ENCODE measurements at regions not wholly inside any gene's neighbourhood (a gene's known extent, or its start where the extent isn't known, plus 50 kb on each side); places are given as distances from the start of the nearest gene placed in this dataset.

DNA sequence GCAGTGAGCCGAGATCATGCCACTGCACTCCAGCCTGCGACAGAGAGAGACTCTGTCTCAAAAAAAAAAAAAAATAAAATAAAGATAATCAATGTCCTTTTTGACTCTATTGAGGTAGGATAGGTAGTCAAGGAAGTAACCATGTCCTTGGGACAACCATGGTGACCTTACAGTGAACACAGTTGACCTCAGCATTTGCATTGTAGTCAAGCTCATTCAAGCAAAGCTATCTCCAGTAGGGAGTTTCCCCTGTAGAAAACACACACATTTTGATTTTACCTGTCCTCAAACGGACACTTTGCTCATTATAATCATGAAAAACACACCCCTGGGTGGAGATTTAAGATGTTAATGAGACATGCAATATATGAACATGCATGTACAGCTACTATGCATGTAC, 171.7 kb downstream of the KIF20B start:
- H3K27me3 ChIP-seq (ENCODE audit: control insufficient read depth in 3 of 3, insufficient read depth in 3 of 3, low read length in 2 of 3), result no peaks in the 10 kb centered on the region
- H3K4me3 ChIP-seq, result no peak overlapping the region
- H3K4me1 ChIP-seq (ENCODE audit: control insufficient read depth in 5 of 5, insufficient read depth in 5 of 5, low read length in 5 of 5), result peaks cover 0 to 9% (median 0%) of the 10 kb centered on the region in 5 donors
- TF ChIP-seq, protein P1, sequence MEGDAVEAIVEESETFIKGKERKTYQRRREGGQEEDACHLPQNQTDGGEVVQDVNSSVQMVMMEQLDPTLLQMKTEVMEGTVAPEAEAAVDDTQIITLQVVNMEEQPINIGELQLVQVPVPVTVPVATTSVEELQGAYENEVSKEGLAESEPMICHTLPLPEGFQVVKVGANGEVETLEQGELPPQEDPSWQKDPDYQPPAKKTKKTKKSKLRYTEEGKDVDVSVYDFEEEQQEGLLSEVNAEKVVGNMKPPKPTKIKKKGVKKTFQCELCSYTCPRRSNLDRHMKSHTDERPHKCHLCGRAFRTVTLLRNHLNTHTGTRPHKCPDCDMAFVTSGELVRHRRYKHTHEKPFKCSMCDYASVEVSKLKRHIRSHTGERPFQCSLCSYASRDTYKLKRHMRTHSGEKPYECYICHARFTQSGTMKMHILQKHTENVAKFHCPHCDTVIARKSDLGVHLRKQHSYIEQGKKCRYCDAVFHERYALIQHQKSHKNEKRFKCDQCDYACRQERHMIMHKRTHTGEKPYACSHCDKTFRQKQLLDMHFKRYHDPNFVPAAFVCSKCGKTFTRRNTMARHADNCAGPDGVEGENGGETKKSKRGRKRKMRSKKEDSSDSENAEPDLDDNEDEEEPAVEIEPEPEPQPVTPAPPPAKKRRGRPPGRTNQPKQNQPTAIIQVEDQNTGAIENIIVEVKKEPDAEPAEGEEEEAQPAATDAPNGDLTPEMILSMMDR (IDR thresholded peaks at IDR 0.05; ENCODE audit: control extremely low read depth, extremely low read depth), result no peak
- ATAC-seq (ENCODE audit: insufficient read depth, low FRiP score) (no peak), DNase-seq (no peak)
- no peaks in the 10 kb centered on the region for H3K9me3 ChIP-seq (ENCODE audit: control insufficient read depth in 4 of 4, insufficient read depth in 3 of 4, low read length in 3 of 4)
- H3K27ac ChIP-seq (ENCODE audit: low read depth in 1 of 2, low read length in 1 of 2), result no peak overlapping the region
- H3K36me3 ChIP-seq (ENCODE audit: control insufficient read depth in 4 of 4, insufficient read depth in 4 of 4, low read length in 4 of 4), result no peaks in the 10 kb centered on the region
- 87 to 88% methylated on average over 3 of the region's 3 CpGs for WGBS, 2 donors
- H3K9ac ChIP-seq (ENCODE audit: insufficient read depth in 1 of 2, low read length in 2 of 2), result no peak overlapping the region

DNA sequence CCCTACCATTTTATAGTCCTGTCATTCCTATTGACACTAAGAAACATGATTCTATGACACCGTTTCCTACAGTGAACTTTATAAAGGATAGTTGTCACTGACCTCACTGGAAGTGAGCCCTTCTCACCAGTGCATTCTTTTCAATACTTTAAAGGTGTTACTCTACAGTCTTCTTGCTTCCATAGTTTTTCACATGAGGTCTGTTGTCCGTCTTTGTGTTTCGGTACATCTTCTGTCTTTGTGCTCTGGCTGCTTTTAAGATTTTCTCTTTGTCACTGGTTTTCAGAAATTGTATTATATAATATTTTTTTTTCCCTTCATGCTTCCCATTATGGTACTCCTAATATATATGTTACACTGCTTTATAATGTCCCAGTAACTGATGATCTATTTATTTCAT, 174.2 kb downstream of the KIF20B start:
- H3K9ac ChIP-seq (ENCODE audit: insufficient read depth in 1 of 2, low read length in 2 of 2), result no peak overlapping the region
- H3K4me1 ChIP-seq (ENCODE audit: control insufficient read depth in 5 of 5, insufficient read depth in 5 of 5, low read length in 5 of 5), result no peaks in the 10 kb centered on the region
- no peaks in the 10 kb centered on the region for H3K36me3 ChIP-seq (ENCODE audit: control insufficient read depth in 4 of 4, insufficient read depth in 4 of 4, low read length in 4 of 4)
- TF ChIP-seq, protein P1 (IDR thresholded peaks at IDR 0.05; ENCODE audit: control extremely low read depth, extremely low read depth), result no peak
- ATAC-seq (ENCODE audit: insufficient read depth, low FRiP score) (no peak), DNase-seq (no peak)
- H3K27ac ChIP-seq (ENCODE audit: low read depth in 1 of 2, low read length in 1 of 2), result no peak overlapping the region
- no peaks in the 10 kb centered on the region for H3K27me3 ChIP-seq (ENCODE audit: control insufficient read depth in 3 of 3, insufficient read depth in 3 of 3, low read length in 2 of 3)
- H3K4me3 ChIP-seq, result no peak overlapping the region
- peaks cover 0 to under 1% (median 0%) of the 10 kb centered on the region in 4 donors for H3K9me3 ChIP-seq (ENCODE audit: control insufficient read depth in 4 of 4, insufficient read depth in 3 of 4, low read length in 3 of 4)
- 90 to 95% methylated on average over 3 of the region's 3 CpGs for WGBS, 2 donors

DNA sequence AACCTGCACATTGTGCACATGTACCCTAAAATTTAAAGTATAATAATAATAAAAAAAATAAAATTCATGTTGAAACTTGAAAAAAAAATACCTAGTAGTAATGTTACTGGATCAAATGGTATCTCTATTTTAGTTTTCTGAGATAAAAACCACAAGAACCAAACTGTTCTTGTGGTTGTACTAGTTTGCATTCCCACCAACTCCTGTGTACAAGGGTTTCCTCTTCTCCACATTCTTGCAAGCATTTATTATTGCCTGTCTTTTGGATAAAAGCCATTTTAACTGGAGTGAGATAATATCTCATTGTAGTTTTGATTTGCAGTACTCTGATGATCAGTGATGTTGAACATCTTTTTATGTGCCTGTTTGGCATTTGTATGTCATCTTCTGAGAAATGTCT, 177.7 kb downstream of the KIF20B start:
- Histone ChIP-seq H3K9me3 (ENCODE audit: control insufficient read depth in 4 of 4, insufficient read depth in 3 of 4, low read length in 3 of 4) (peaks cover 0 to 3% (median 1%) of the 10 kb centered on the region in 4 donors), H3K27ac (ENCODE audit: low read depth in 1 of 2, low read length in 1 of 2) (no peak overlapping the region), H3K36me3 (ENCODE audit: control insufficient read depth in 4 of 4, insufficient read depth in 4 of 4, low read length in 4 of 4) (no peaks in the 10 kb centered on the region), H3K4me1 (ENCODE audit: control insufficient read depth in 5 of 5, insufficient read depth in 5 of 5, low read length in 5 of 5) (no peaks in the 10 kb centered on the region), H3K4me3 (no peak overlapping the region), H3K9ac (ENCODE audit: insufficient read depth in 1 of 2, low read length in 2 of 2) (no peak overlapping the region), H3K27me3 (ENCODE audit: control insufficient read depth in 3 of 3, insufficient read depth in 3 of 3, low read length in 2 of 3) (no peaks in the 10 kb centered on the region)
- TF ChIP-seq, protein P1 (IDR thresholded peaks at IDR 0.05; ENCODE audit: control extremely low read depth, extremely low read depth), result no peak
- DNase-seq, result no peak
- ATAC-seq (ENCODE audit: insufficient read depth, low FRiP score), result no peak

DNA sequence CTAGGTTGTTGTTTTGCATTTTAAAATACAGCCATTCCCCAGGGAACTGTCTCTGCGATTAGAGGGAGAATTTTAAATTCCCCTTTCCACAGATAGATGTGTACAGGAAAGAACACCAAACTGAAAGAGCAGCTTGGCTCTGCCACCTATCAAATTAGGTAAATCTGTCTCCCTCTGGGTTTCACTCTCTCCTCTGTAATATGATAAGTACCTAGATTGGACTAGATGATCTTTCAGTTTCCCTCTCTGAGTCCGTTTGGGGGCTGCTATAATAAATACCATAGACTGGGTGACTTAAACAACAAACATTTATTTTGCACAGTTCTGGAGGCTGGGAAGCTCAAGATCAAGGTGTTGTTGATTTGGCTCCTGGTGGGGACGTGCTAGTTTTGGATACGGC, 186.0 kb downstream of the KIF20B start:
- Histone ChIP-seq H3K4me1 (ENCODE audit: control insufficient read depth in 5 of 5, insufficient read depth in 5 of 5, low read length in 5 of 5) (no peaks in the 10 kb centered on the region), H3K9me3 (ENCODE audit: control insufficient read depth in 4 of 4, insufficient read depth in 3 of 4, low read length in 3 of 4) (no peaks in the 10 kb centered on the region), H3K36me3 (ENCODE audit: control insufficient read depth in 4 of 4, insufficient read depth in 4 of 4, low read length in 4 of 4) (no peaks in the 10 kb centered on the region), H3K27me3 (ENCODE audit: control insufficient read depth in 3 of 3, insufficient read depth in 3 of 3, low read length in 2 of 3) (no peaks in the 10 kb centered on the region), H3K9ac (ENCODE audit: insufficient read depth in 1 of 2, low read length in 2 of 2) (no peak overlapping the region), H3K27ac (ENCODE audit: low read depth in 1 of 2, low read length in 1 of 2) (no peak overlapping the region), H3K4me3 (no peak overlapping the region)
- WGBS, 2 donors, result 65 to 77% methylated on average over 4 of the region's 4 CpGs
- DNase-seq (no peak), ATAC-seq (ENCODE audit: insufficient read depth, low FRiP score) (no peak)
- TF ChIP-seq, protein P1 (IDR thresholded peaks at IDR 0.05; ENCODE audit: control extremely low read depth, extremely low read depth), result no peak
